Limb (tissue), 2 donors: ENCODE measurements at regions not wholly inside any gene's neighbourhood (a gene's known extent, or its start where the extent isn't known, plus 50 kb on each side); places are given as distances from the start of the nearest gene placed in this dataset.
A peak's percentile ranks its signal among the peaks of the same experiment; 100 is the strongest.

Experiments used
- DNase-seq, 2 donors: peaks; one replicate each; pipeline ENCODE4 v3.0.0-alpha.2; 2016; ENCODE audit errors: extremely low spot score in 2 of 2

GRCh38 chr21:16302851-16303282 lies 573.1 kb downstream of the USP25 start:
- DNase-seq, result no peak

- DNase-seq, result no peak
Observed at GRCh38 chr21:16304174-16305095, 574.7 kb downstream of the USP25 start.

- peak in 1 of 2 donors; percentile 66 for DNase-seq
Observed at GRCh38 chr21:16305686-16306085, 575.9 kb downstream of the USP25 start.

GRCh38 chr21:16307256-16307655 lies 577.5 kb downstream of the USP25 start:
- no peak for DNase-seq

- no peak for DNase-seq
Observed at GRCh38 chr21:16308269-16308668, 578.5 kb downstream of the USP25 start.

- peak in 1 of 2 donors; percentile 56 for DNase-seq
Observed at GRCh38 chr21:16309250-16309971, 579.6 kb downstream of the USP25 start.

- no peak for DNase-seq
Observed at GRCh38 chr21:16310176-16310575, 580.4 kb downstream of the USP25 start.

- DNase-seq, result no peak
Observed at GRCh38 chr21:16311229-16311628, 581.4 kb downstream of the USP25 start.

GRCh38 chr21:16312321-16312720 lies 582.5 kb downstream of the USP25 start:
- DNase-seq, result no peak

GRCh38 chr21:16315223-16315622 lies 585.4 kb downstream of the USP25 start:
- DNase-seq, result no peak

GRCh38 chr21:16318651-16319300 lies 589.0 kb downstream of the USP25 start:
- DNase-seq, result no peak

- no peak for DNase-seq
Observed at GRCh38 chr21:16320110-16320509, 590.3 kb downstream of the USP25 start.

- DNase-seq, result no peak
Observed at GRCh38 chr21:16322454-16322853, 592.7 kb downstream of the USP25 start.

GRCh38 chr21:16323596-16323995 lies 593.8 kb downstream of the USP25 start:
- no peak for DNase-seq

- no peak for DNase-seq
Observed at GRCh38 chr21:16324630-16325029, 594.8 kb downstream of the USP25 start.

GRCh38 chr21:16330082-16330907 lies 600.5 kb downstream of the USP25 start:
- DNase-seq, result peak in 1 of 2 donors; percentile 92

- DNase-seq, result no peak
Observed at GRCh38 chr21:16330908-16331268, 601.1 kb downstream of the USP25 start.

GRCh38 chr21:16337266-16337665 lies 607.5 kb downstream of the USP25 start:
- DNase-seq, result no peak

- DNase-seq, result no peak
Observed at GRCh38 chr21:16342932-16343331, 613.1 kb downstream of the USP25 start.

GRCh38 chr21:16343776-16344175 lies 614.0 kb downstream of the USP25 start:
- DNase-seq, result no peak

- DNase-seq, result no peak
Observed at GRCh38 chr21:16345757-16346156, 616.0 kb downstream of the USP25 start.
